ENCODE measurements at regions not wholly inside any gene's neighbourhood (a gene's known extent, or its start where the extent isn't known, plus 50 kb on each side); places are given as distances from the start of the nearest gene placed in this dataset.
"Not testable (repeated sequence)": the region's sequence is repeated elsewhere in the genome, so short reads cannot be mapped to it uniquely, and the experiment has no call there.

DNA sequence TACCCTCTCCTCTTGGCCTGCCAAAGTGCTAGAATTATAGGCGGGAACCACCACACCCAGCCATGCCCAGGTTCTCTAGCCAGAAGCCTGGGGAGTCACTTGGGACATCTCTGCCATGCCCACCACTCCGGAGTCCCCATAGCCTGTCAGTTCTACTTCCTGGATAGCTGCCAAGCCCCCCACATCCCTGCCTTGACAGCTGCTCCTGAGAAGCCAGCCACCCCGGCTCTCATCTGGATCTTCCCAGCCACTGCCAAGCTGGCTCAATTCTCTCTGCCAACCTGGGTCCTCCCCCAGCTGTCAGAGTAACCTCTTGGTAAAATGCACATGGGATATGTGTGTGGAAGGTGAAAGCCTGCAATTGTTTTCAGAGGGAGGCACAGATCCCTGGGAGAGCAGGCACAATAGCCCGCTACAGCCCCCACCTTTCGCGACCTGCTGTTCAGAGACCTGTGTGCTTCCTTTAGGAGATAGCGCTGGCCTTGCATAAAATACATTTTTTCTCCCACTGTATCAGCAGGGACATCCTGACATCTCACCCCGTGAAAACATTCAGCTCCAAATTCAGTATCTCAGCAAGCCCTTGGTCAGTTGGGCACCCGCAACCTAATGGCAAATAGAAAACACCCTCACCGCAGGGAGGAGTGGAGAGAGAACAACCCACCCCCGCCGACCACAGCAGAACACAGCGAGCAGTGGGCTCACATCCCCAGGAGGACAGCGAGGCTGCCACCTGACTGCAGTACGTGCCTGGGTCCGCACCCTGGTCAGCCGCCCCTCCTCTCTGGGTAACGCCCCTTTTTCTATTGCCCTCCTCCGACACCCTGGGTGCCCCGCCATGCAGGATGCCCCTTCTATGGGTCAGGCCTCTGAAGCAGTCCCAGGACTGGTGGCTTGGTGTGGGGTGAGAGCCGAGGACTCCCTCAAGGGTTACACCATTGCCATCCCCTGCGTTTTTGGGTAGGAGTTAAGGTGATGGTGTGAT lies 1342.2 kb downstream of the BRD1 start:
- no peak for DNase-seq

DNA sequence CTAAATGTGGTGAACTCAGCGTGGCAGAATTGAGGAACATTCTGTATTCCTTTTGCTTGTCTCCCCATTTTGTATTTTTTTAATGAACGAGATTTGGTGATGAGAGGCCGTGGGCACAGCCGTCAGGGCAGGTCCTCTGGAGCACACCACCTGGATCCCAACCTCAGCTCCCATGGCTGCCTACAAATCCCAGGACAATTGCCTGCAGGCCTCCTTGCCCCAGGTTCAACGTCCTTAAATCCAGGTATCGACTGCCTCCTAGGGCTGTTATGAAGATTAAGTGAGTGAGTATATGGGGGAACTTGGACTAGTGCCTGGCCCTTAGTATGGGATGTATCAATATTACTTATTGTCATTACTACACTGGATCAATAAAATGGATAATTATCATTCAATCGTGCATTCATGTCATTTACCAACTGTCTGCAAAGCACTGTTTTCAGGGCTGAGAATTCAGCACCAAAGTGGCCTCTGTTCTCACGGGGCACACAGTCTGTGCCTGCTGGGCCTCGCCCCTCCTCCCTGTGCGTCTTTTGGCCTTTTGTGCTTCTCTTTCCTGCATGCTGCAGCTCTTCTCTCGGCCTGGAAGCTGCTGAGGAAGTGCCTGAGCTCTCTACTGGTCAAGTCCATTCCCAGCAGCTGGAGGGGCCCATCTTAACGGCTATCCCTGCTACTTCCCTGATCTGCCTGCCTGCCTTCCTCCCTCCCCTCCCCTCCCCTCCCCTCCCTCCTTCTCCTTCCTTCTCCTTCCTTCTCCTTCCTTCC lies 1343.7 kb downstream of the BRD1 start:
- no peak for DNase-seq

DNA sequence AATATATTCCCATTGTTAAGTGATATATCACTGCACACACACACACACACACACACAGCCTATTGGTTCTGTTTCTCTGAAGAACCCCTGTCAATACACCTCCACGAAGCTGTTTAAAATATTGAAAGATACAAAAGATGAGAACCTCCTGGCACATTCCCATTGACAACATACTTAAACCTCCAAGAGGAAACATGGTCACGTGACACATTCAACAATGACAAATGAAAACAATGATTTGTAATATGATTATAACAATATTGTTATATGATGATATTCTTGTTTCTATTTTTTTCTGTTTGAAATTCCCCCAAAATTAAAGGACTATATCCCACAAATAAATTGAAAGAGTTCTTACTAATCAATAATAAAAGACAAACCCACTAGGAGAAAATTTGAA lies 1344.9 kb downstream of the BRD1 start:
- no peak for DNase-seq

DNA sequence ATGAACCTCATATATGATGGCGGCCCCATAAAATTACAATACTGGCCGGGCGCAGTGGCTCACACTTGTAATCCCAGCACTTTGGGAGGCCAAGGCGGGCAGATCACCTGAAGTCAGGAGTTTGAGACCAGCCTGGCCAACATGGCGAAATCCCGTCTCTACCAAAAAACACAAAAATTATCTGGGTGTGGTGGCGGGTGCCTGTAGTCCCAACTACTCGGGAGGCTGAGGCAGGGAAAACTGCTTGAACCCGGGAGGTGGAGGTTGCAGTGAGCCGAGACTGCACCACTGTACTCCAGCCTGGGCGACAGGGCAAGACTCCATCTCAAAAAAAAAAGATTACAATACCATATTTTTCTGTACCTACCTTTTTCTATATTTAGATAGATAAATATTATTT lies 1345.5 kb downstream of the BRD1 start:
- DNase-seq = not testable (repeated sequence)

DNA sequence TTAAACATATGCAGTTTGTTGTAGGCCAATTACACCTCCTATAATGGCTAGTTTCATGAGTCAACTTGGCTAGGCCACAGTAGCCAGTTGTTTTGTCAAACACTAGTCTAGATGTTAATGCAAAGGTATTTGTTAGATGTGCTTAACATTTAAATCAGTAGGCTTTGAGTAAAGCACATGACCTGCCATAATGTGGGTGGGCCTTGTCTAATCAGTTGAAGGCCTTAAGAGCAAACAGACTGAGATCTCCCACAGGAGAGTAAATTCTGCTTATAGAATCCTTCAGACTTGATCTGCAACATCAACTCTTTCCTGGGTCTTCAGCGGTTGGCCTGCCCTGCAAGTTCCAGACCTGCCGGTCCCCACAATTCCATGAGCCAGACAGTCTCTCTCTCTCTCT lies 1345.9 kb downstream of the BRD1 start:
- no peak for DNase-seq

DNA sequence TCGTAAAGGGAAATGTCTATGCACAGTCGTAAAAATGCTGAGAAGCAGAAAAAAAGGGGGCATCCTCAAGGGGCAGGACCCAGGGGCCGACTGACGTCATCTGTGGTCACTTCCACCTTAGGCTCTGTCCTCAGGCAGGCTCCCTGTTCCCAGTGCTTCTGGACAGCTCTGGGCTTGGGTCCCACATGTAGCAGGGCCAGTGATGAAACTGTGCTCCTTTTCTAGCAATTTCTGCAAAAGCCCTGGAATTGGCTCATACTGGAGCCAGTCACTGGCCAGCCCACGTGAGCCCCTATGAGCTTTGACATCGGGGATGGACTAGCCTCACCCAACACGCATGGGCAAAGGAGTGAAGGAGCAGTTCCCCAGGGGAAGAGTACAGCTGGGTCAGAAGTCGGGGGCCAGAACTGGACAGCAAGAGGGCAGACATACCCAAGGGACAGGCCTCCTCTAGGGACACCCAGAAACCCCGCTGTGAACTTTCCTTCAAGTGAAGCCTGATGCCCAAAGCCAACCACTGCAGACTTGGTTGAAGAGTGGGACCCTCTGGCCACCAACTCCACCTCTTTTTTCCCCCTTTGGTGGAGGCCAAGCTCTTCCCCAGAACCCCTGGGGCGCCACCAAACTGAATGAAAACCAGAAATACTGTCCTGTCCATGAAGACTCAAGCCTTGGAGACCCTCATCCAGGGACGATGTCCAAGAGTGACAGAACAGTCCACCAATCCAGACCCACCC lies 1349.0 kb downstream of the BRD1 start:
- DNase-seq = no peak

DNA sequence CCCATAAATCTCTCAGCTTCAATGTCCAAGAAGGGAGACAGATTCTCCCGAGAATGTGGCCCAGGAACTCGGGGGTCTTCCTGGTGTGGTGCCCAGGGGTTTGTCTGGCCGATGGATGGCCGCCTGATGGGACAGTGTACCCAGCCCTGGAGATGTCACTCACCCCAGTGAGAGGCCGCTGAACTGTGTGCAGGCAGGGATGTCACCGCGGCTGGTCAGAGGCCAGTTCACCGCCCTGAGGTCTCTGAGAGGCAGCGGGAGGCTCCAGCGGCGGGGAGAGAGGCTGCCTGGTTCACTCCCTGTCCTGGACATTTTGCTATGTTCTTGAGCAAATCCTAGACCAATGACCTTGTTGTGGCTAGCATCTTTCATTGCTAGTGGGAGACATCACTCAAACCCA lies 1349.5 kb downstream of the BRD1 start:
- DNase-seq = no peak

DNA sequence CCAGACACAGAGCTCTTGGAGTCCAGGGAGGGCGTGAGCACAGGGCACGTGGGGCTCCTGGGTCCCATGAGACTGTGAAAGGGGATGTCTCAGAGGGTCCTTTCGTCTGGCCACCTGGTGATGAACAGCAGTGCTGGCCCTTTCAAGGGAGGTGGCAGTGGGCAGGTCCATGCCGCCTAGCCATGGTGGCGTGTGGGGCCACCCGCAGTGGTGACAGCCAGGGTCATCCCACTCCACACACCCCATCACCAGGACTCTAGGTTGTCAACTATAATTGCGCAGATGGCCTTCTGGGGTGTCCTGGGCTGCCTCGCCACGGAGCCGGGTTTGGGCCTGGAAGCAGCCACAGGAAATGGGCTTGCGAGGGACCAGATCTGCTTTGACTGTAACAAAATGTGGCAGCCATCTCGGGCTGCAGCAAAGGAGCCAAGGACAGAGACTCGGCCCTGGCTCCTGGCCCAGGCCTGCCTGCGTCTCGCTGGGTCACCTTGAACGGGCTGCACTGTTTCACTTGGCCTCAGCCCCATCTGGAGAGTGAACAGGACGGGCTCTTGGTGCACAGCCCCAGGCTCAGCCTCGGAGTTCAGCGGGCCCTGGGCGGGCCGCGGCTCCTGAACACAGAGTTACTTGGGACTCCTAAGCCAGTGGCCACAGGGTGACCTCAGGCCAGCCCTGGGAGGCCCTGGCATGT lies 1350.5 kb downstream of the BRD1 start:
- no peak for DNase-seq

DNA sequence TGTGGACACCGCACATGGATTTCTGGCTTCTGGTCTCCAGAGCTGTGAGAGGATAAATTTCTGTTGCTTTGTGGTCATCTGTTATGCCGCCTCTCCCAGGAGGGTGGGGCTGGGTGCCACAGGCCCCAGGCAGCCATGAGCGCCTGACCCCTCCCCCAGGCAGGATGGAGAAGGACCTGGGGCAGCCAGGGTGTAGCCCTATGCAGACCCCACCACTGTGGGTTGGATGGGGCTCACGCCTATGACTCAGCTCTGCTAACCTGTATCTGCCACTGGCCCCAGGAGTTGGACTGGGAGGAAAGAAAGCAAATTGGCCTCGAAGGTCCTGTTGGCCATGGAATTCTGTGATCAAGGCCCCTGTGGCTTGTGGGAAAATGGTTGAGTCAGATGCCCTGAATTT lies 1351.1 kb downstream of the BRD1 start:
- no peak for DNase-seq

DNA sequence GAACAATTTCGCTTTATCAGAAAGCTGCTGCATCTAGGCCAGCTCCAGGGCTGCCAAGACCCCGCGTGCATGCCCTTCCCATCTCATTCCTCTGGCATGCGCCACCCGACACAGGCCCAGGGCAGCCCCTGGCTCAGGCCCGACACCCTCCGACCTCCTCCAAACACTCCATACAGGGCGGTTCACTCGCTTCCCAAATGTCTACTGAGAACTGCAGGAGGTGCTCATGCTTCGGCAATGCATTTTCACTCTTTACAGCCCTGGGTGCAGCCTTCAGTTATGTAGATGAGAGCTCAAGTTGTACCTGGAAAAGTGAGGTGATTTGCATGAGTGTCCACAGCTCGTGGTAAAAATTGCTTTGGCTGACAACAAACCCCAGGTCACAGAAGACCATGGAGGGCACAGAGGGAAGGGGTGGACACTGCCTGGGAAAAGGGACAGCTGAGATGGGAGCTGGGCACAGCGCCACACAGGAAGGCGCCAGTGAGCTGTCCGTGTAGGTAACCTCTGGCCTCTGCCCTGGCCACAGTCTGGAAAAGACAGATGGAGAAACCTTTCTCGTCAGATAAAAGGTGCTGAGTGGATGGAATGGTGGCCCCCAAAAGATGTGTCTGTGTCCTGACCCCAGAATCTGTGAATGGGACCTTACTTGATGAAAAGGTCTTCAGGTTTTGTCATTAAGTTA lies 1351.9 kb downstream of the BRD1 start:
- no peak for DNase-seq

DNA sequence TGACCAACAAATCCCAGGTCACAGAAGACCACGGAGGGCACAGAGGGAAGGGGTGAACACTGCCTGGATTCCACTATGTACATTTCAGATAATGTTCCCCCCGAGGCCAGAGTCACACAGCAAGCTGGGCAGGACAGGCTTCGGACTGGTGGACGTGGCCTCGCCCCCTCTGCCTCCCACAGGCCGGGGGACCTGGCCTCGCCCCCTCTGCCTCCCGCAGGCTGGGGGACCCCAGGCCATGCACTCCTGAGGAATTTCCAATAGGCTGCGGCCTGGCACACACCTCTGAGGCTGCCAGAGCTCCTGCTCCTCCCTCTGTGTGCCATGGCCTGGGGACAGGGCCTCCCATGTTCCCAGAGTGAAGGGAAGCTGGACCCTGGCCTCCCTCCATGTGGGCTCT lies 1352.8 kb downstream of the BRD1 start:
- no peak for DNase-seq

DNA sequence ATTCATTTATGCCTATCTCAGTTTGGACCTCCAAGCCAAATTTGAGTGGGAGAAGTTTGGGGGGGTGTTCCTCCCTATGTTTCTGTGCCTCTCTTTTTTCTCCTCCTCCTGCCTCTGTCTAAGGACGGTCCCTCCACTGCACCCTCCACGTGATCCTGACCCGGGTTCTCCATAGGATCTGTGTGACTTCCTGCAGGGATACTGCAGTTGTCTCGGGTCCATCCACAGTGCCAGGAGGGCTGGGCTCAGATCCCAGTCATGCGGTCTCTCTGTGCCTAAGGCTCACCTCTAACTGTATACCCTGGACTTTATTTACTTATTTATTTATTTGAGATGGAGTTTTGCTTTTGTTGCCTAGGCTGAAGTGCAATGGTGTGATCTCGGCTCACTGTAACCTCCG lies 1354.5 kb downstream of the BRD1 start:
- no peak for DNase-seq

DNA sequence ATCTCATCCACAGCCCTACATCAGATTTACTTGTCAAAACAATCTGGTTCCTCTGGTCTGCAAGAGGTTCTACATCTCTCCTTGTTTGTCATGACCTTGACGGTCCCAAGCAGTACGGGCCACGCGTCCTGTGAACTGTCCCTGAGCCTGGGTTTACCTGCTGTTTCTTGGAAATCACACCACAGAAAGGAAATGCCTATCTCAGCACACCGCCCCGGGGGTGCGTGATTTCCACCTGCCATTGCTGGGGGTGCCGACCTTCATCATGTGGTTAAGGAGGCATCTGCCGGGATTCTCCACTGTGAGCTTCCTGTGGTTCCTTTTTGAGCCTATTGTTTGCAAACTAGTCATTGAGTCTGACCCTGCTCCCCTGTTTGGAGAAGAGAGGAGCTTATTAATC lies 1363.4 kb downstream of the BRD1 start:
- DNase-seq = no peak

DNA sequence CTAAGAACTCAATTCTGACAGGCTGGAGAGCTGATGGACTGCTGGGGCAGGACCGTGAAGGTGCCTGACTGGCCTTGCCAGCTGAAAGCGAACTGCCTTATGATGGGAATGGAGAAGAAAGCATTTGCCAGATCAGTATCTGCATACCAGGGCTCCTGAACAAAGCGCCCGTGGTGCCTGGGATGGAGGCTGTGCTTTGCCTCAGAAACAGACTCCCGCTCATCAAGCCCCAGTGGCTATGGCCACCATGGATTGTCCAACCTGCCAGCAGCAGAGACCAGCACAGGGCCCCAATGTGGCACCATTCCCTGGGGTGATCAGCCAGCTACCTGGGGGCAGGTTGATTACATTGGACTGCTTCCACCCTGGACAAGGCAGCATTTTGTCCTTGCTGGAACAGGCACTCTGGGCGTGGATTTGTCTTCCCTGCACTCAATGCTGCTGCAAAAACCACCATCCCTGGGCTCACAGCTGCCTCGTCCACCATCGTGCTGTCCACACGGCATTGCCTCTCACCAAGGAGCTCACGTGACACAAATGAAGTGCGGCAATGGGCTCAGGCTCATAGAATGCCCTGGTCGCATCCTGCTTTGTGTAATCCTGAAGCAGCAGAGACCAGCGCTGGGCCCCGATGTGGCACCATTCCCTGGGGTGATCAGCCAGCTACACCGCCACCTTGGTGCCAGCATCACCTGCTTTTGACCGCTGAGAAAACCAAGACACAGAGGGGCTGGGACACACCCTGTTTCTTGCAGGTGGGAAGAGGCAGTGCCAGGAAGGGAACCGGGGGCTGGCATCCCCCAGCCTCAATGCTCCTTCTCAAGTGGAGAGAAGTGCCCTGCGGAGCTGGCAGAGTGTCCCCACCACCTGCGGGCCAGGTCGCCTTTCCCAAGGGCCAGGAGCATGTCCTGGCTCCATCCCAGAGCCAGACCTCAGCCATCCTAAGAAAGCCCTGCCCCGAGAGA lies 1367.5 kb downstream of the BRD1 start:
- no peak for DNase-seq

DNA sequence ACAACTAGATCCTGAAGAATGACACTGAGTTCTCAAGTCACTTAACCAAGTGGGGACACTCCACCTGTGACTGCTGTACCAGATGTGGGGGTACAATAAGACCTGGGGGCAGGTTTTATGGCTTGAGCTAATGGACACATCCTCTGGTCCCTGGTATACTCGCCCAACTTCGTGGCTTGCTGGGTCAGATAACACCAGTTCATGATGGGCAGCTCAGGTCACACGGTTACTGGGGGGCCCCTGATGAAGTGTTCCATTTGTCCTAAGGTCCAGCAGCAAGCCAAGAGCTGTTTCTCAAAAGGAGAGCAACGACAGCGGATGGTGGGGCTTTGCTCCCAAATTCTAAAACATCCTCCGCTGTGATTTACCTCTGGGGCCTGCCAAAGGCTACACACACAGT lies 1368.4 kb downstream of the BRD1 start:
- no peak for DNase-seq

DNA sequence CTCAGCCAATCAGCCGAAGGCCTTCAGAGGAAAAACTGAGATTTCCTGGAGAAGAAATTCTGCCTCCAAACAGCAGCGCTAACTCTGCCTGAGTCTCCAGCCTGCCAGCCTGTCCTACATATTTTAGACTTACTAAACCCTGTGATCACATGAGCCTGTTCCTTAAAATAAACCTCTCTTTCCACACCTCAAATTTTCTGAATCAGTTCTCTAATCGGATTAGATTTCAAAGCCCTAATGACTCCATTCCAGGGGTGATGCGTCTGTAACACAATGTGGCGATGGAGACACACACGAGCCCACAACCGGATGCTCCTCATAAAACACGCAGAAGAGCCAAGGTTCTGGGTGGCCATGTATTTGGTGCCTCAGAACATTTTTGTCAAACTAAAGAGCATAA lies 1371.2 kb downstream of the BRD1 start:
- DNase-seq = no peak

DNA sequence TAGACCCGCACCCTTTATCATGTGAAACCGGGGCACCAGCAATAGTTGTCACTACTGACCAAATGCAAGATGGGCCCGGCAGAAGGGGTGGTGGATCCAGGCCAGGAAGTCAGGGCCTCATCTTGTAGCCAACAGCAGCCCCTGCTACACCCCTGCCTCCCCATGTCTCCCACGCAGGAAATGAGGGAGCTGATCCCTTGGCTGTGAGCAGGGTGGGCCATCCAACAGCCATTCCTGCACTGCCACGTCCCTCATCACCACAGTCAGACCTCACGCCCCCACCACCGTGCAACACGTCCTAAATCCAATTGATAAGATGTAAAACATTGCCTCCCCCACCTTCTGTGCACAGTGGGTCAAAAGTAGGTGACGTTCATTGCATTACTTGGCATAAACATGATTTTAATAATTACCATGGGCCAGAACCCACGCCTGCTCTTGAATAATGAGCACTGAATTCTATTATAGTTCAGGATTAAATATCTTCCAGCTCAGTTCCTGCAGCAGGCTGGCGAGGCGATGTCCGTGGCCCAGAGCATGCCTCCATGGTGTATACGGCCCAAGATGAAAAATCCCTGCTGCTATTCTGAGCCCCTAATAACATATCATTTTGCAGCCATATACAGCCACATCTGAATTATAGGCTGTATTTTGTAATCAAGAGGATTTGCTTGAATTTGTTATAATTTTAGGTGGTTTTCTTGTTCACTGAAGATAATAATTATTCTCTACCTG lies 1373.8 kb downstream of the BRD1 start:
- no peak for DNase-seq

DNA sequence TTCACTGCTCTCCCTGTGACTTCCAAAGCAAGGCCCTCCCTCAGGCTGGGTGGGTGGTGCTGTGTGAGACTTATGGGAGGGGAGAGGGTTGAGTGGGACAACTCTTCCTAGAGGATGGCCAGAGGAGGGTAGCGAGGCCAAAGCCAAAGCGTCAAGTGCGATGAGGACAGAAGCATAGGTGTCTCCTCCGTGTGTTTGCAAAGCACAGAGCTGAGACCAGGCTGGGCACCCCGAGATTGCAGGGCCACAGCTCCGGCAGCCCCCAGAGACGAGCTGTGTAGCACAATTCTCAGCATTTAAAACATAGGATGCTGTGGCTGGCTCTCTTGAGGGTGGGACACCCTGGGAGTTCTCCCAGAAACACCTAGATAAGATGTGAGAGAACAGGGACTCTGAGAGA lies 1374.5 kb downstream of the BRD1 start:
- DNase-seq = no peak

DNA sequence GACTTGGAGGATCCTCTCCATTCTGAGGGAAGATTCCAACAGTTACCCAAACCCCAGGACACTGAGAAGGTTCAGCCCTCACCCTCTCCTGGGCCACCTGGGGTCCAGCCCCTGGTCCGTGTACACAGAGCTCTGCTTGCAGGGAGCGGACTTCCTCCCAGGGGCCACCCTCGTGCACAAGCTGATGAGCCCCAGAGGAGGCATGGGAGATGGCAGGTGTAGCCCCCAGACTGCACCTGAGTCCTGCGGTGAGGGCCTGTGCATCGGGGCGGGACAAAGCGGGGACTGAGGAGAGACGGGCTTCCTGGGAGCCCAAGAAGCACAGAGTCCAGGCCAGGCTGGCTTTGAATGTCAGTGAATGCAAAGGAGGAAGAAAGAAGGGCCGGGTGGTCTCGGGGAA lies 1374.9 kb downstream of the BRD1 start:
- no peak for DNase-seq

DNA sequence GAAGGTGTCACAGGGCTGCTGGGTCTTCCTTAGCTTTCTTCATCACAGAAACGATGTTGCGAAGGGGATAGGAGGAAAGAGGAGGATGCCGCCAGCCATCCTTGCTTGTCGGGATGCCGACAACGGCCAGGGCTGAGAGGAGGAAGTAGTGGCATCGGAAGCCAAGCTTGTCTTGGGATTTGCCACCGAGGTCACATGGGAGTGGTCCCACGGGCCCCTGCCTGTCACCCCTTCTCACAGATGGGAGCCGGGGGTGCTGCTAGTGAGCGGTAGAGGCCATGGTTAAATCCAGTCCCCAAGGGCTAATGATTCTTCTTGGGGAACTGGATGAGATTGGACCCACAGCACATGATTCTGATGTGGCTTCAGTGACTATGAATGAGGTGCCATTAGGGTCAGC lies 1375.8 kb downstream of the BRD1 start:
- no peak for DNase-seq

Data from NCI-H1417 treated with DMSO at 0.1 percent for 48 hours (cell line).